H1 (cell line): ENCODE measurements at regions not wholly inside any gene's neighbourhood (a gene's known extent, or its start where the extent isn't known, plus 50 kb on each side); places are given as distances from the start of the nearest gene placed in this dataset.

Source experiments
- CEBPB ChIP-seq: IDR thresholded peaks from 2 replicates; pipeline ENCODE4 v1.6.1; 2012; ENCODE audit warnings: low read depth, low read length
- CHD1 ChIP-seq: IDR thresholded peaks from 2 replicates; pipeline ENCODE4 v1.6.1; 2012; ENCODE audit warnings: low read depth, low read length, improper control_type of control experiment
- CHD2 ChIP-seq: IDR thresholded peaks from 2 replicates; pipeline ENCODE4 v1.6.1; 2012; ENCODE audit warnings: low read length, improper control_type of control experiment
- EZH2 ChIP-seq: fragments of 200-600 bp; sonication (generic); IDR thresholded peaks from 2 replicates; pipeline ENCODE4 v1.7.1; 2012; ENCODE audit warnings: low read depth, mild to moderate bottlenecking, moderate library complexity, low read length, inconsistent platforms; ENCODE audit not compliant: severe bottlenecking
- FOSL1 ChIP-seq: IDR thresholded peaks from 2 replicates; pipeline ENCODE4 v1.6.1; 2011; ENCODE audit warnings: mild to moderate bottlenecking, low read depth, low read length, moderate library complexity; ENCODE audit not compliant: insufficient read depth
- TAF1 ChIP-seq: IDR thresholded peaks from 2 replicates; pipeline ENCODE4 v1.6.1; 2011; ENCODE audit warnings: mild to moderate bottlenecking, low read depth, low read length
- ZNF274 ChIP-seq: IDR thresholded peaks from 2 replicates; pipeline ENCODE4 v1.7.0; 2012; ENCODE audit warnings: low read length, borderline replicate concordance; ENCODE audit errors: extremely low read depth
- TF ChIP-seq, protein P1 (sequence below), 3 experiments: IDR thresholded peaks; 1 replicate in 2 of 3; 2 replicates in 1 of 3; pipeline versions ENCODE4 v1.5.1 to v1.6.1; 2011; ENCODE audit warnings: low read length in 3 of 3, mild to moderate bottlenecking in 3 of 3, inconsistent platforms in 2 of 3, low read depth in 1 of 3, moderate library complexity in 1 of 3; ENCODE audit not compliant: insufficient read depth in 1 of 3; ENCODE audit errors: control extremely low read depth in 1 of 3

DNA sequence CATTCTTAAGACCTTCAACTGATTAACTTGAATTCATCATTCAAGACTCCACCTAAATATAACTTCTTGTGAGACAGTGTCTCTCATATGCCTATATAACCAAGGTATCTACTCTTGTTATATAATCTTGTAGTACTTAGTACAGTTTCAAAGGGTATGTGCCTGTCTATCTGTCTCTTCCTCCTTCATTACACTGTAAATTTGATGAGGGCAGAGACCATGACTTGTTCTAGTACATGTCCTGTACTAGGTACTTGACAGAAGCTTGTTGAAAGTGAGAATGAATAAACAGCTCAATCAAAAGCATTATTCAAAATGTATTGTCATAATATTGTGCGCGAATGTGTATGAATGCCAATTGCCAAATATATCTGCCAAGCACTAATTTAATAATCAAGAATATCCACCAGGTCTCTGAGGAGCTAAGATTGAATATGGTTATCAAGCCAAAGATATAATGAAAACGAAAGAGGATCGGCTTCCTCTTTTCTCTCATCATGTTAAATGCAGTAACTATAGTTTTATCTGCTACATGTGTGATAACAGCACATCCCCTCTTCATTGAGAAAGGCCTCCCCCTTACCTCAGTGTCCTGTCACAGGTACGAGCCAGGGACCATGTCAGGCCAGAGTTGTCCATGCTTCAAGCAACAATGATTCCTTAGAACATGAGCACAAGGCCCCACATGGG lies 117.3 kb downstream of the UCHL5 start:
- TF ChIP-seq CHD2 (no peak), CHD1 (no peak), FOSL1 (no peak), ZNF274 (no peak), CEBPB (no peak), EZH2 (no peak), TAF1 (no peak)
- TF ChIP-seq, protein P1, sequence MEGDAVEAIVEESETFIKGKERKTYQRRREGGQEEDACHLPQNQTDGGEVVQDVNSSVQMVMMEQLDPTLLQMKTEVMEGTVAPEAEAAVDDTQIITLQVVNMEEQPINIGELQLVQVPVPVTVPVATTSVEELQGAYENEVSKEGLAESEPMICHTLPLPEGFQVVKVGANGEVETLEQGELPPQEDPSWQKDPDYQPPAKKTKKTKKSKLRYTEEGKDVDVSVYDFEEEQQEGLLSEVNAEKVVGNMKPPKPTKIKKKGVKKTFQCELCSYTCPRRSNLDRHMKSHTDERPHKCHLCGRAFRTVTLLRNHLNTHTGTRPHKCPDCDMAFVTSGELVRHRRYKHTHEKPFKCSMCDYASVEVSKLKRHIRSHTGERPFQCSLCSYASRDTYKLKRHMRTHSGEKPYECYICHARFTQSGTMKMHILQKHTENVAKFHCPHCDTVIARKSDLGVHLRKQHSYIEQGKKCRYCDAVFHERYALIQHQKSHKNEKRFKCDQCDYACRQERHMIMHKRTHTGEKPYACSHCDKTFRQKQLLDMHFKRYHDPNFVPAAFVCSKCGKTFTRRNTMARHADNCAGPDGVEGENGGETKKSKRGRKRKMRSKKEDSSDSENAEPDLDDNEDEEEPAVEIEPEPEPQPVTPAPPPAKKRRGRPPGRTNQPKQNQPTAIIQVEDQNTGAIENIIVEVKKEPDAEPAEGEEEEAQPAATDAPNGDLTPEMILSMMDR (IDR thresholded peaks at IDR 0.05; ENCODE audit: control extremely low read depth in 1 of 3, insufficient read depth in 1 of 3, low read depth in 1 of 3, low read length in 3 of 3): no peak
